GM19351 (cell line): ENCODE measurements at regions not wholly inside any gene's neighbourhood (a gene's known extent, or its start where the extent isn't known, plus 50 kb on each side); places are given as distances from the start of the nearest gene placed in this dataset.

ENCODE experiments used
- ATAC-seq: cut with Tn5 transposase; IDR thresholded peaks from one replicate; pipeline ENCODE4 v1.9.1; 2021; ENCODE audit warnings: mild to moderate bottlenecking, moderate library complexity; ENCODE audit not compliant: unreplicated experiment

- no peak for ATAC-seq
Observed at GRCh38 chr3:59593380-59593779, 543.6 kb upstream of the CFAP20DC start.

GRCh38 chr3:59580996-59581395, 531.2 kb upstream of the CFAP20DC start:
- no peak for ATAC-seq

GRCh38 chr3:59580499-59580898, 530.7 kb upstream of the CFAP20DC start:
- ATAC-seq: no peak

GRCh38 chr3:59578129-59578528, 528.3 kb upstream of the CFAP20DC start:
- no peak for ATAC-seq

- ATAC-seq: no peak
Observed at GRCh38 chr3:59576606-59577005, 526.8 kb upstream of the CFAP20DC start.

- ATAC-seq: peak; percentile 80
Observed at GRCh38 chr3:59575113-59576001, 525.5 kb upstream of the CFAP20DC start.

GRCh38 chr3:59573911-59574310, 524.1 kb upstream of the CFAP20DC start:
- no peak for ATAC-seq

GRCh38 chr3:59572106-59572505, 522.3 kb upstream of the CFAP20DC start:
- ATAC-seq: no peak

GRCh38 chr3:59570806-59571205, 521.0 kb upstream of the CFAP20DC start:
- no peak for ATAC-seq

GRCh38 chr3:59567661-59568060, 517.8 kb upstream of the CFAP20DC start:
- ATAC-seq: no peak

GRCh38 chr3:59566481-59566975, 516.7 kb upstream of the CFAP20DC start:
- peak; percentile 94 for ATAC-seq

- no peak for ATAC-seq
Observed at GRCh38 chr3:59565125-59565524, 515.3 kb upstream of the CFAP20DC start.

- ATAC-seq: no peak
Observed at GRCh38 chr3:59563966-59564365, 514.1 kb upstream of the CFAP20DC start.

- ATAC-seq: no peak
Observed at GRCh38 chr3:59563072-59563605, 513.3 kb upstream of the CFAP20DC start.

GRCh38 chr3:59559721-59560435, 510.1 kb upstream of the CFAP20DC start:
- ATAC-seq: no peak

GRCh38 chr3:59558906-59559720, 509.3 kb upstream of the CFAP20DC start:
- no peak for ATAC-seq

- no peak for ATAC-seq
Observed at GRCh38 chr3:59555593-59556315, 505.9 kb upstream of the CFAP20DC start.

GRCh38 chr3:59553076-59553475, 503.3 kb upstream of the CFAP20DC start:
- ATAC-seq: no peak

- ATAC-seq: no peak
Observed at GRCh38 chr3:59551834-59552233, 502.0 kb upstream of the CFAP20DC start.

- no peak for ATAC-seq
Observed at GRCh38 chr3:59549962-59550361, 500.1 kb upstream of the CFAP20DC start.
